Thyroid gland (tissue), 4 donors: ENCODE measurements at regions not wholly inside any gene's neighbourhood (a gene's known extent, or its start where the extent isn't known, plus 50 kb on each side); places are given as distances from the start of the nearest gene placed in this dataset.

Experiments
- POLR2A ChIP-seq, 2 donors: fragments of 450-650 bp; IDR thresholded peaks; one replicate each; pipeline ENCODE4 v1.6.1; 2017; ENCODE audit warnings: antibody characterized with exemption in 2 of 2, mild to moderate bottlenecking in 2 of 2, moderate library complexity in 1 of 2
- TF ChIP-seq, protein P1 (sequence below), 6 experiments: fragments of 200-600 bp in 3 of 6; fragments of 450-650 bp in 3 of 6; sonication (generic) in 3 of 6; IDR thresholded peaks; one replicate each; pipeline ENCODE4 v1.5.1; 2016 to 2019; ENCODE audit warnings: antibody characterized with exemption in 6 of 6, mild to moderate bottlenecking in 2 of 6, inconsistent platforms in 1 of 6, moderate library complexity in 1 of 6

DNA sequence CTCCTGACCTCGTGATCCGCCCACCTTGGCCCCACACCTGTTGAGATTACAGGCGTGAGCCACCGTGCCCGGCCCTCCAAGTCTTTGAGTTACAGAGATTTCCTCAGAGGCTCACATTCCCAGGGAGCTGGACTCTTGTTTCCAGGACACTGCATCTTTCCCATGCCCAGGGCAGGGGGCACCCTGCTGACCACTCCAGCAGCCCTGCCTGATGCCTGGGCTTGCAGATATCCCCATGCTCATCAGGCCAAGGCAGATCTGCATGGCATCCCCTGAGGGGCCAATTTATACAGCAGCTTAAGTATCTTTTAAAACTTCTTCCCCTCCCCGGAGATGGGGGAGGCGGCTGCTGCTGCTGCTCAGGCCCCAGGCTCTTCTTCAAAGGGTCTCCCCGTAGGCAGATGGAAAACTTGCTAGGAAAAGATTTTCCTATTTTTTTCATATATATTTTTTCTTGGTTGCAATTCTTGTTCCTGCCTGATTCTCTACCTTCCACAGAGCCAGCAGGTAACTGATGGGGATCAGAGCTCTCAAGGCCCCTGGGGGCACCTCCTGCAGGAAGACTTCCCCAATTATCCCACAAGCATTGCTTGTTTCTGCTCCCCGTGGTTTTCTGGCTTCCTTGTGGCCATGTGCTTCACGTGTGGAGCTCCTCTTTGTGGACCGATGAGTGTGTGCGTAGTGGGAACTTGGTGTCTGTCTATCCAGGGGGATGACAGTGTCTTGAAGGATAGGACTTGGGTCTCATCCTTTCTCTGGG, 102.2 kb upstream of the SDK2 start:
- no peak for TF ChIP-seq POLR2A (IDR thresholded peaks at IDR 0.05)
- TF ChIP-seq, protein P1, sequence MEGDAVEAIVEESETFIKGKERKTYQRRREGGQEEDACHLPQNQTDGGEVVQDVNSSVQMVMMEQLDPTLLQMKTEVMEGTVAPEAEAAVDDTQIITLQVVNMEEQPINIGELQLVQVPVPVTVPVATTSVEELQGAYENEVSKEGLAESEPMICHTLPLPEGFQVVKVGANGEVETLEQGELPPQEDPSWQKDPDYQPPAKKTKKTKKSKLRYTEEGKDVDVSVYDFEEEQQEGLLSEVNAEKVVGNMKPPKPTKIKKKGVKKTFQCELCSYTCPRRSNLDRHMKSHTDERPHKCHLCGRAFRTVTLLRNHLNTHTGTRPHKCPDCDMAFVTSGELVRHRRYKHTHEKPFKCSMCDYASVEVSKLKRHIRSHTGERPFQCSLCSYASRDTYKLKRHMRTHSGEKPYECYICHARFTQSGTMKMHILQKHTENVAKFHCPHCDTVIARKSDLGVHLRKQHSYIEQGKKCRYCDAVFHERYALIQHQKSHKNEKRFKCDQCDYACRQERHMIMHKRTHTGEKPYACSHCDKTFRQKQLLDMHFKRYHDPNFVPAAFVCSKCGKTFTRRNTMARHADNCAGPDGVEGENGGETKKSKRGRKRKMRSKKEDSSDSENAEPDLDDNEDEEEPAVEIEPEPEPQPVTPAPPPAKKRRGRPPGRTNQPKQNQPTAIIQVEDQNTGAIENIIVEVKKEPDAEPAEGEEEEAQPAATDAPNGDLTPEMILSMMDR (IDR thresholded peaks at IDR 0.05) = no peak
